HG02885 (cell line): ENCODE measurements at regions not wholly inside any gene's neighbourhood (a gene's known extent, or its start where the extent isn't known, plus 50 kb on each side); places are given as distances from the start of the nearest gene placed in this dataset.

Source experiments
- ATAC-seq: cut with Tn5 transposase; IDR thresholded peaks from one replicate; pipeline ENCODE4 v1.9.1; 2021; ENCODE audit warnings: mild to moderate bottlenecking; ENCODE audit not compliant: unreplicated experiment, poor library complexity

DNA sequence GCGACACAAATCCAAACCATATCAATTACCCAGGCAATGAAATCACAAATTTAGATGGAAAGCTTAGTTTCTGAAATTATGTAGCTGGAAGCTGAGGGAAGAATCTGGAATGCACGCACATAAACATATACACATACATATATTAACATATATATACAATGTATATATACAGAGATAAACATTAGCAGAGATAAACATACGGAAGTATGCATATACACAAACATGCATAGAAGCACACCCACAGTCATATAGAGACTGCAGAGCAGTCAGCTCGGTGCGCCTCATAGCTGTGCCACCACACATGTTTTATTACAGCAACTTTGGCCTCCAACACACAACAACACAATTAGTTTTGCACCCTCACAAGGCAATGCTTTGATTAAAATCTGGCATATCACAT lies 288.1 kb downstream of the TEX29 start:
- no peak for ATAC-seq

DNA sequence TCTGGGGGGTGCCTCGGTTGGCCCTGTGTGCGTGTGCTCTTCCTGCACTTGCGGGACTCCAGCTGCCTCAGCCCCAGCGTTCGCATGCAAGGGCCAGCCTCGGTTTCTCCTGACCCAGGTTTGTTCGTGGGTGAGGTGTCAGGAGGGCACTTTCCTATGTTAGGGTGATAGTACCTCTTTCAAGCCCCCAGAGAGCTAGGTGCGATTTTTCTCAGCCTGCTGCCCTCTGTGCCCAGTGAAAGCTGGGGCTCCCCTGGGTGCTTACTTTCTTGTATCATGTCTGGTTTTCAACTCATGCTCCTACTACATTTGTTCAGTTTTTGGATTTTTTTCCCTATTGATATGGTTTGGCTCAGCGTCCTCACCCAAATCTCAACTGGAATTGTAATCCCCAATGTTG lies 289.2 kb downstream of the TEX29 start:
- ATAC-seq, result no peak

DNA sequence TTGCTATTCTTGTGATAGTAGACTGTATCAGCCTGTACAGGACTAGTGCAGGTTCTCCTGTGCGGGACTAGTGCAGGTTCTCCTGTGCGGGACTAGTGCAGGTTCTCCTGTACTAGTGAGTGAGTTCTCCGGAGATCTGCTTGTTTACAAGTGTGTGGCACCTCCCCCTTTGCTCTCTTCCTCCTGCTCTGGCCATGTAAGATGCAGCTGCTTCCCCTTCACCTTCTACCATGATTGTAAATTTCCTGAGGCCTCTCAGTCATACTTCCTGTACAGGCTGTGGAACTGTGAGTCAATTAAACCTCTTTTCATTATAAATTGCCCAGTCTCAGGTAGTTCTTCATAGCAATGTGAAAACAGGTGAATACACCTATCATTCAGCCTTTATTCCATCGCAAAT lies 289.6 kb downstream of the TEX29 start:
- ATAC-seq, result no peak

DNA sequence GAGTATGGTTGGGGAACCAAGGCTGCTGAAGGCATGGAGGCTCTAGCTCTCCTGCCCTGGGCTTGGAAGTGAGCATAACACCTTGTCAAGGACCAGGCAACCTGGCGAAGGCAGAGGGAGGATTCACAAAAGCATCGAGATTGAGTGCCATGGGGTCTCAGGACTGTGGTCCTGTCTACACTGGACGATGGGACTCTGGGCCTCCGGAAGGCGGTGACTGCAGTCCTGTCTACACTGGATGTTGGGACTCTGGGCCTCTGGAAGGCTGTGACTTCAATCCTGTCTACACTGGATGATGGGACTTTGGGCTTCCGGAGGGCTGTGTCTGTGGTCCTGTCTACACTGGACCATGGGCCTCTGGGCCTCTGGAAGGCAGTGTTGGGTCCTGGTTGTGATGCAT lies 290.4 kb downstream of the TEX29 start:
- no peak for ATAC-seq

DNA sequence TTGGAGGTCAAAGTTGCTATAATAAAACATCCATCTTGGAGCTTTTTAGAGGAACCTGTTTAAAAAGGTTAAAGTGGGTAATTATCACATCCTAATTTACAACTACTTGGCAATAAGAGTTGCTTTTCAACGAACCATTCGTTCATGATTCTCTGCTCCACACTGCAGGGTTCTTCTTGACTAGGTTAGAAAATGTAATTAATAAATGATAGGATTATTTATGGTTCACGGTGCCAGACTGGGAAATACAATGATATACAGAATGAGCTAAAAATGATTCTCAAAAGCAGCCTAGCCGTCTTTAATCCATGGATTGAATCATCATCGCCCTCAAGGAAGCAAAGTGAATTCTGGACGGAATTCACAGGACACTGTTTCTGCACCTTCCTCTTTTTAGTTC lies 291.2 kb downstream of the TEX29 start:
- ATAC-seq, result no peak

DNA sequence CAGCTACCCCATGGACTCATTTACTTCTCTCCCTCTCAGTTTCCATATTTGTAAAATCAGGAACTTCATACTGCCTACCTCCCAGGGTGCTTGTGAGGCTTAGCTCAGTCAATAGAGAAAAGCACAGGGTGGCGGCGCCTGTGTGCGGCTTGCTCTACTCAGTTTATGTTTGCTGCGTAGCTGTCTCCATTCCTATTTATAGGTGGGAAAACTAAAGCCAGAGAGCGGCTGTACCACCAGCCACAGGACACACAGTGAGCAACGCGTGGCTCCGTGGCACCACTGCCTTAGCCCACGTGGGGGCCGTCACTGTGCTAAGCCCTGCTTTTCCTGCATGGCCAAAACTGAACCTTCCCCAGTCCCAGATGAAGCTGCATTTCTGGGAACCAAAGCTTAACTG lies 292.4 kb downstream of the TEX29 start:
- no peak for ATAC-seq

DNA sequence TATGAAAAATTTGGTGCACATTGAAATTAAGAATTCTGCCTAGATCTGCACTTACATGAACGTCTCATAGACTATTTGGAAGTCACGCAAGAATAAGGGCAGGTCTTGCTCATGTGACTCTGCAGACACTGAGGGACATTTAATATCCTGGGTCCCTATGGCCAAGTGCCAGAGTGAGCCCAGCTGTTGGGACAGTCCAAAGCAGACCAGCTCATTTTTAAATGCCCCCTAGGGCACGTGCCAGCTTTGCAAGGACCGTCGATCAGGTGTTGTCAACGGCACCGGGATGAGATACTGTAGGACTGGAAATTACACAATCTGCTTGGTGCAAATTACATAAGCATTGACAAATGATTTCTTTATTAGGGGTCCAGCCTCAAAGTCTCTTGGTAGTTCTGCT lies 293.6 kb downstream of the TEX29 start:
- ATAC-seq, result no peak

DNA sequence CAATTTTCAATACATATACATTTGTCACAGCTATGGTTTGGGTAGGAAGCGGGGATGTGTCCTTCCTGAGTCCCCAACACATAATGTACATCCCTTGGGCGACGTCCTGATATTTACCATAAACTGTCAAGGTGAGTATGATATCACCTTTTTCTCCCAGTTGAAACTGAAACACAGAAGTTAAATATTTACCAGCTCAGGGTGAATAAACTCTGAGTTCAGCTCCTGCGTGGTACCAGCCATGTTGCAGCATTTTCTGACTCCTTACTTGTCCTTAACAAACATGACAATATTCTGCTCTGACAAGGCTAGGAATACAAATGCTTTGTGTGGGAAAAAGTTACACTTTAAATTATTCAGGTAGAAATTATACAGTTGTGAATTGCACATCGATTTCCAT lies 294.2 kb downstream of the TEX29 start:
- no peak for ATAC-seq

- ATAC-seq, result no peak
Observed at GRCh38 chr13:111616203-111616602, 295.8 kb downstream of the TEX29 start.

- no peak for ATAC-seq
Observed at GRCh38 chr13:111620166-111620565, 299.7 kb downstream of the TEX29 start.

GRCh38 chr13:111620586-111620985 lies 300.1 kb downstream of the TEX29 start:
- no peak for ATAC-seq

DNA sequence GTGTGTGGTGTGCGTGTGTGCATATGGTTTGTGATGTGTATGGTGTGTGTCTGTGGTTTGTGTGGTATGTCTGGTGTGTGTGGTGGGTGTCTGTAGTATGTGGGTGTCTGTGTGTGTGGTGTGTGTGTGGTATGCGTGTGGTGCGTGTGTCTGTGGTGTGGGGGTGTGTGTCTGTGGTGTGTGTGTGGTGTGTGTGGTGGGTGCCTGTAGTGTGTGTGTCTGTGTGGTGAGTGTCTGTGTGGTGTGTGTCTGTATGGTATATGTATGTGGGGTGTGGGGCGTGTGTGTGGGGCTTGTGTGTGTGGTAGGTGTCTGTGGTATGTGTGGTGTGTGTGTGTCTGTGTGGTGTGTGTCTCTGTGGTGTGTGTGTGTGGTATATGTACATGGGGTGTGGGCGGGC lies 300.7 kb downstream of the TEX29 start:
- ATAC-seq, result no peak

DNA sequence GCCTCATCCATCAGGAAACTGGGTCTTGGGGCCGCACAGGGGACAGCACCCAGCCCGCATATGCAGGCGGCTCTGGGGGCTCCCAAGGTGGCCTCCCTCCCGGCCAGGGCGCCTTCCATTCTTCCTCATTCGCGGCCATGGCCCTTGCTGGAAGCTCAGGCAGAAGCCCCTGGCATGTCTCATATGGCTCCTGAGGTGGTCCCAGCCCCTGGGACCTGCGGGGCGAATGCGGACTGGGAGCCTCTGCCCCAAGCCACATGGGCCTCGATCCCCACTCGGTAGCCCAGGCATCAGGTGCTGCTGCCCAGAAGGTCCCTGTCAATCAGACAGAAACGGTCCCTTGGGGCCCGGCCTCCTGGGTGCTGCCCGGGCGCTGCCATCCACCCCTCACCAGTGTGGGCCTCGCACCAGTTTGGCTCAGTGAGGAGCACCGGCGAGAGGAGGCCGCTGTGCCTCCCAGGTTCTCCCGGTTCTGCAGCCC lies 301.6 kb downstream of the TEX29 start:
- ATAC-seq, result no peak

DNA sequence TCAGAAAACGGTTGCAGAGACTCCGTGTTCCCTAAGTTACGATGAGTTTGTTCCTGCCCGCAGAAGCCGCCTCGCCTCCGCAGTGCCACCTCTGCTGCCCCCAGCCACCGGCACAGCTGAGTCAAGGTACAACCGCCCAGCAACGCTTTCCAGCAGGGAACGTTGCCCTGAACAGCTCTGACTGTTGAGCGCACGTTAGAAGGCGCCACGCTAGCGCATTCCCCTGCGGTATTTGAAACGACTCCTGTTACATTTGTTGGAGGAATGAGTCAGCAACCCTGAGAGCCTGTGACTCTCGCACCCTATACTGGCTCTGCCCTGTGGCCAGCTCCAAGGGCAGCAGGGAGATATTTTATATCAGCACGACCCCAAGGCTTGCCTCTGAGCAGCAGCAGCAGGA lies 302.8 kb downstream of the TEX29 start:
- no peak for ATAC-seq

GRCh38 chr13:111623743-111624505 lies 303.5 kb downstream of the TEX29 start:
- ATAC-seq, result no peak

- ATAC-seq, result no peak
Observed at GRCh38 chr13:111625526-111626315, 305.3 kb downstream of the TEX29 start.

DNA sequence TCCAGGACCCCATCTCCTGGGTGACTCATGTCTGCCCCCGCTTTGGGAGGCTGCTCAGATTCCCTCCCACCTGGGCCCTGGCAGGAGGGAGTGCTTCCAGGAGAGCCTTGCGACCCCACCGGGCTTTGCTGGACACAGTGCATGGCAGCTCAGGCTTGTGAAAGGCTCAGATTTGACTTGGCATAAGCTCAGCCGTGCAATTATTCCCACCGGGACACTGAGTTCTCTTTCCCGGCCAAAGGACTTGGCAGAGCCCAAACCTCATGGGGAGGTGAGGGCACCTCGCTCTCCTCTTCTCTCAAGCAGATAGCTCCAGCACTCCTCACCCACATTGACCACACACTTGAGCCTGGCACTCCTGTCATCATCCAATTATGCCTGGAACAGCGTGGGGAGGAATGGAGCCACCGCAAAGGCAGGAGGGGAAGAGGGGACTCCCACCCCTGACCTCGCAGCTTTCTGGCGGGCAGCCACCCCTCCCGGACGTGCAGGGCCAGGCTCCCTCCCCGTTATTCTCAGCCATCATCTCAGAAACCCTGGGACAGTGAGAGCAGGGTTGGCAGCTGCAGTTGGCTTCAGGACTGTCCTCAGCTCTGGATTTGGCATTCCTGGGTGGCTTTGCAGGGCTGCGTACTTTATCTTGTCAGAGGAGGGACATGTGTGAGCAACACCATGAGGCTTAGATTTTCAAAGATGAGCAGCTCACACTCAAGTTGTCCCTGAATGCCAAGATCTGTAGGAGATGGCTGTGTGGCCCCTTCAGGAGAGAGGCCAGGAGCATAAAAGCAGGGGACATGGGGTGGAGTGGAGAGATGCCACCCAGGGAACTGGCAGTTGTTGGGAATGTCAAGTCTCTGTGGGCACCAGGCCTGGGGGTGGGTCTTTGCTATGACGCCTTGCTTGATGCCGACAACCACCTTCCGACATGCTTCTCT lies 306.2 kb downstream of the TEX29 start:
- ATAC-seq, result no peak

DNA sequence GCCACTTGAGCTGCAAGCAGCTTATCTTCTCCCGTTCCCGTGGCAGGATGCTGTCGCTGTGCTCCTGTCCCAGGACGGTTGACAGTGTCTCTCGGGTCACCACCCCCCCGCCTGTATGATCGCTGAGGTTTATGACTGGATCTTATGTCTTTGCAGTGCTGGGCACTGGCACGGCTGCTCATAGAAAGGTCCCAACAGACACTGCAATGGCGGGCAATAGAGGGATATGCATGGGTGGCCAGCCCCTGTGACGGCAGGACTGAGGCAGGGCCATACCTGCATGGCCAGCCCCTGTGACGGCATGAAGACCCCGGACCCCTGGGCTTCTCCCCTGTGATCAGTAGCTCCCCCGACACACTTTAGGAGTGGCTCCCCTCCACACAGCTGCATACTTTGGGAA lies 307.2 kb downstream of the TEX29 start:
- ATAC-seq, result no peak

DNA sequence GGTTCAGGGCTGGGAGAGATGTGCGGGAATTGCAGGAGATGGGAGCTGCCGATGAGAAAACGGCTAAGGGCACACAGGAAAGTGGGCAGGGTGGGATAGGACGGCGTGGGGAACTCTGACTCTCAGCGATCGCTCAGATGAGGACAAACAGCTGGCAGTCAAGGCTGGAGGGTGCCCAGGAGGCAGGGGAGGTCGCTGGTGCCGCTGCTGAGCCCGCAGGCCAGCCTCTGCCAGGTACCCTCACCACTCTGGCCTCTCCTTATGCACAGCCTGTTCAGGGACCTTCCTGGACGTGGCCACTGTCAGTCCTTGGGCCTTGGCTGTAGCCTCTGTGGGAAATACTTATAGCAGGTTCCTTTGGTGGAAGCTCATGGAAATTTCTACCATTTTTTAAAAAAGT lies 308.6 kb downstream of the TEX29 start:
- ATAC-seq, result no peak

GRCh38 chr13:111629457-111629856 lies 309.0 kb downstream of the TEX29 start:
- no peak for ATAC-seq

DNA sequence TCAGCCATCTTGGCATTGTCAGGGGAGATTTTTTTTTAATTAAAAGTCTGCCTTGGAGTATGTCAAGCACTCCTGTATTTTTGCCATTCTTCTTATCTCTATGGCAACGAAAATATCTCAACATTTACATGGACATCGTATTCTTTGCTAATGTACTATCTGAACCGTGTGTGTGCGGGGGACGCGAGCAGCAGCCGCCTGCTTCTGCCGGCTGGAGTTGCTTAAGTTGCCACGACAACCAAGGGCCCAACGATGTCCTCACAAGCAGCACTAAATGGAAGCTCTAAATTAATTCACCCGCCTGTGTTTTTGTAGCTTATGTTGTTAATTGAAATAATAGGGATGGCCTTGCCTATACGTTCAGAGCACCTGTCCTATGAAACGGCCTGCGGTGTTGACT lies 309.5 kb downstream of the TEX29 start:
- ATAC-seq, result no peak
